Activated B cell treated with CpG ODN at 0.5 μM for 24 hours (primary cell): ENCODE measurements at regions not wholly inside any gene's neighbourhood (a gene's known extent, or its start where the extent isn't known, plus 50 kb on each side); places are given as distances from the start of the nearest gene placed in this dataset.

Experiments used
- ATAC-seq: fragments of 200-7000 bp; cut with Tn5 transposase; one replicate; pipeline ENCODE4 v1.10.0; 2021; ENCODE audit warnings: low read depth, mild to moderate bottlenecking, moderate library complexity
- CTCF ChIA-PET: fragments of 350-600 bp; sonication (Branson Sonifier 250); formaldehyde crosslinking; loops from one replicate; lab custom pipeline; 2021; ENCODE audit warnings: antibody characterized with exemption; lab: Charles Lee
- POLR2A ChIA-PET: fragments of 350-600 bp; sonication (Branson Sonifier 250); formaldehyde crosslinking; loops from one replicate; lab custom pipeline; 2021; ENCODE audit warnings: antibody characterized with exemption; lab: Charles Lee
- DNase-seq: peaks from one replicate; pipeline ENCODE4 v3.0.0; 2022
- H3K27ac Mint-ChIP-seq: one replicate; pipeline ENCODE4 v1.8.0; 2020; ENCODE audit warnings: mixed read lengths
- H3K27me3 Mint-ChIP-seq: one replicate; pipeline ENCODE4 v1.8.0; 2021; ENCODE audit warnings: mixed read lengths
- H3K36me3 Mint-ChIP-seq: one replicate; pipeline ENCODE4 v1.8.0; 2021; ENCODE audit warnings: low read depth, mixed read lengths
- H3K4me1 Mint-ChIP-seq: one replicate; pipeline ENCODE4 v1.8.0; 2021; ENCODE audit warnings: mixed read lengths
- H3K4me3 Mint-ChIP-seq: one replicate; pipeline ENCODE4 v1.8.0; 2020; ENCODE audit warnings: mild to moderate bottlenecking, mixed read lengths
- H3K9me3 Mint-ChIP-seq: one replicate; pipeline ENCODE4 v1.8.0; 2020; ENCODE audit warnings: mixed read lengths
- intact Hi-C: fragments of 100-400 bp; cut with micrococcal nuclease; formaldehyde crosslinking; loops from one replicate; pipeline ENCODE4 v1.15.1; 2024
- TF ChIP-seq, protein P1 (sequence below): fragments of 200-600 bp; IDR thresholded peaks from one replicate; pipeline ENCODE4 v1.8.0; 2022; ENCODE audit warnings: antibody characterized with exemption, mild to moderate bottlenecking

DNA sequence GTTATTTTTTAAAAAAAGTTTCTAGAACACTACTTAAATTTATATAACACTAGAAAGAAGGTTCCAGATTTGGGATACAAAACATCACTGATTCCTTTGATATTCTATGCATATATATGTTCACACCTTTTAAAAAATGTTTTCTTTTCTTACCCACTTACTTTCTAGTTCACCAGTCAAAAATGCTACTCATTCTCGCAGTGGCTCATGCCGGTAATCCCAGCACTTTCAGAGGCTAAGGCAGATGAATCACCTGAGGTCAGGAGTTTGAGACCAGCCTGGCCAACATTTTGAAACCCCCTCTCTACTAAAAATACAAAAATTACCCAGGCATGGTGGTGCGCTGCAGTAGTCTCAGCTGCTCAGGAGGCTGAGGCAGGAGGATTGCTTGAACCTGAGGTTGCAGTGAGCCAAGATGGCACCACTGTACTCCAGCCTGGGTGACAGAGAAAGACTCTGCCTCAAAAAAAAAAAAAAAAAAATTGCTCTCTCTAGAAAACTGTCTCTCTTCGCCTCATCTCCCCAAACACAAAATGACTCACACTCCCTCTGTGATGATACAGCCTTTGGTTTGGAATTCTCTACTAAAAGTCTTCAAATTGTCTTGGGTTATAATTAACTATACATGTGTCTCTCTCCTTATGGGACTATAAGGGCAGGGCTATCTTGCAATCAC lies 52.6 kb upstream of the TGFBR2 start:
- DNase-seq, result no peak
- H3K4me3 Mint-ChIP-seq, result no peak overlapping the region
- H3K4me1 Mint-ChIP-seq, result peaks cover 39% of the 10 kb centered on the region
- intact Hi-C loops, result loop anchor here (5.0 kb wide), 1 partner anchor 51 kb away; no protein-coding TSS in a partner anchor
- H3K36me3 Mint-ChIP-seq, result no peaks in the 10 kb centered on the region
- TF ChIP-seq, protein P1, sequence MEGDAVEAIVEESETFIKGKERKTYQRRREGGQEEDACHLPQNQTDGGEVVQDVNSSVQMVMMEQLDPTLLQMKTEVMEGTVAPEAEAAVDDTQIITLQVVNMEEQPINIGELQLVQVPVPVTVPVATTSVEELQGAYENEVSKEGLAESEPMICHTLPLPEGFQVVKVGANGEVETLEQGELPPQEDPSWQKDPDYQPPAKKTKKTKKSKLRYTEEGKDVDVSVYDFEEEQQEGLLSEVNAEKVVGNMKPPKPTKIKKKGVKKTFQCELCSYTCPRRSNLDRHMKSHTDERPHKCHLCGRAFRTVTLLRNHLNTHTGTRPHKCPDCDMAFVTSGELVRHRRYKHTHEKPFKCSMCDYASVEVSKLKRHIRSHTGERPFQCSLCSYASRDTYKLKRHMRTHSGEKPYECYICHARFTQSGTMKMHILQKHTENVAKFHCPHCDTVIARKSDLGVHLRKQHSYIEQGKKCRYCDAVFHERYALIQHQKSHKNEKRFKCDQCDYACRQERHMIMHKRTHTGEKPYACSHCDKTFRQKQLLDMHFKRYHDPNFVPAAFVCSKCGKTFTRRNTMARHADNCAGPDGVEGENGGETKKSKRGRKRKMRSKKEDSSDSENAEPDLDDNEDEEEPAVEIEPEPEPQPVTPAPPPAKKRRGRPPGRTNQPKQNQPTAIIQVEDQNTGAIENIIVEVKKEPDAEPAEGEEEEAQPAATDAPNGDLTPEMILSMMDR, result no peak
- POLR2A ChIA-PET, result no interaction called here
- no peaks in the 10 kb centered on the region for H3K9me3 Mint-ChIP-seq
- H3K27ac Mint-ChIP-seq, result no peak overlapping the region
- no peaks in the 10 kb centered on the region for H3K27me3 Mint-ChIP-seq
- CTCF ChIA-PET, result no interaction called here
- no peak for ATAC-seq

DNA sequence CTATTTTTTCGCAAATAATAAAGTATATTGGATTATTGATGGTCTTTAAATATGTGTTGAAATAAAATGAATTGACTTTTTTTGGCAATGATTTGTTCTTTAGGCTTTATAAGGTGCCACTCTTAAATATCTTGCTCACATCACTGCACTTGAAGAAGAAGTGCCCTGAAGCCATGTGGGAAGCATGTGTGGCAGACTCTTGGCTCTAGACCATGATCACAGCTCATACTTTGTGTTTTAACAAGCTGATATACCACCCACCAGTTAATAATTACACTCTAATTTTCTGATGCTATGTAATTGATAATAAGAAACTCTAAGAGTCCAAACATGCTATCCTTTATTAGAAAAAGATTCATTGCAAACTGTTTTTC lies 52.1 kb upstream of the TGFBR2 start:
- peaks cover 39% of the 10 kb centered on the region for H3K4me1 Mint-ChIP-seq
- ChIA-PET POLR2A (no interaction called here), CTCF (no interaction called here)
- H3K36me3 Mint-ChIP-seq, result no peaks in the 10 kb centered on the region
- DNase-seq (no peak), ATAC-seq (no peak)
- intact Hi-C loops, result loop anchor here (5.0 kb wide), 1 partner anchor 52 kb away; no protein-coding TSS in a partner anchor
- TF ChIP-seq, protein P1, result no peak
- H3K27ac Mint-ChIP-seq, result no peak overlapping the region
- no peaks in the 10 kb centered on the region for H3K27me3 Mint-ChIP-seq
- H3K4me3 Mint-ChIP-seq, result no peak overlapping the region
- no peaks in the 10 kb centered on the region for H3K9me3 Mint-ChIP-seq

DNA sequence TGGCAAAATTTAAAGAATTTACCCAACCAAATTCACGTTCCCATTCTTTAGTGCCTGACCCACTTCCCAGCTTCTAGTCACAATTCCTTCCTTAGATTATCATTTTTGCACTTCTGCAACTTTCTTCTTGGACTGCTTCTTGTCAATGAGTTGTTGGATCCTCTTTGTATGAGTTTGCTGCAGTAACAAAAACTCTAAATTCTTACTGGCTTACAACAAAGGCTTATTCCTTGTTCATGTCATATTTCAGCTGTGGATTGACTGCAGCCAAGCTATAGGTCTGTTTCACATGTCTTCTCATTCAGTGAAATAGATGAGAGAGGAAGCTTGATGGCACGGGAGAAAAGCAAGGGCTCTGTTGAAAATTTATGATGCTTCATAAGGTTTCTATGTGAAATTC lies 50.4 kb upstream of the TGFBR2 start:
- TF ChIP-seq, protein P1, result no peak
- POLR2A ChIA-PET, result no interaction called here
- peaks cover 27% of the 10 kb centered on the region for H3K4me1 Mint-ChIP-seq
- no peaks in the 10 kb centered on the region for H3K27me3 Mint-ChIP-seq
- no peaks in the 10 kb centered on the region for H3K9me3 Mint-ChIP-seq
- ATAC-seq (no peak), DNase-seq (no peak)
- H3K27ac Mint-ChIP-seq, result no peak overlapping the region
- no peaks in the 10 kb centered on the region for H3K36me3 Mint-ChIP-seq
- CTCF ChIA-PET, result no interaction called here
- intact Hi-C loops, result no loop called here
- no peak overlapping the region for H3K4me3 Mint-ChIP-seq
